GM21717 (cell line): ENCODE measurements at regions not wholly inside any gene's neighbourhood (a gene's known extent, or its start where the extent isn't known, plus 50 kb on each side); places are given as distances from the start of the nearest gene placed in this dataset.

Source experiments
- ATAC-seq: cut with Tn5 transposase; IDR thresholded peaks from one replicate; pipeline ENCODE4 v1.9.1; 2021; ENCODE audit warnings: mild to moderate bottlenecking, moderate library complexity; ENCODE audit not compliant: unreplicated experiment

GRCh38 chr15:36329592-36329991, 249.8 kb upstream of the CDIN1 start:
- ATAC-seq, result no peak

DNA sequence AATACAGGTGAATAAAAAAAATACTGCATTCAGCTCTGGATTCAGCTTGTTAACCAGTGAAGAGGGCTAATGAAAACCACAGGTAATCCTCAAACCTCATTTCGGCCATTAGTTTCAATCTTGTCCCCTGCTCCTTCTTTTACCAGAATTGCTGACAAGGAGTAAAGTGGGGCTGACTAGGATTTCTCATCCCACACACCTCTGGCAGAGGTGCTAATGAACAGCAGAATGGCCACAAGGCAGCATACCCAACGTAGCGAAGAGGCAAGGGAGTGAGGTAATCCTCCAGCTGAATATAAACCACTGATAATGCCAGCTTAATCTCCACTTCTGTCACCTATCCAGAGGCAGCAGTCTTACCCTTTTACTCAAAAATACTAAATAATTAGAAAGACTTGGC, 248.8 kb upstream of the CDIN1 start:
- no peak for ATAC-seq

GRCh38 chr15:36331531-36332275, 247.7 kb upstream of the CDIN1 start:
- no peak for ATAC-seq

- ATAC-seq, result no peak
These were observed 247.1 kb upstream of the CDIN1 start for GRCh38 chr15:36332301-36332700.

DNA sequence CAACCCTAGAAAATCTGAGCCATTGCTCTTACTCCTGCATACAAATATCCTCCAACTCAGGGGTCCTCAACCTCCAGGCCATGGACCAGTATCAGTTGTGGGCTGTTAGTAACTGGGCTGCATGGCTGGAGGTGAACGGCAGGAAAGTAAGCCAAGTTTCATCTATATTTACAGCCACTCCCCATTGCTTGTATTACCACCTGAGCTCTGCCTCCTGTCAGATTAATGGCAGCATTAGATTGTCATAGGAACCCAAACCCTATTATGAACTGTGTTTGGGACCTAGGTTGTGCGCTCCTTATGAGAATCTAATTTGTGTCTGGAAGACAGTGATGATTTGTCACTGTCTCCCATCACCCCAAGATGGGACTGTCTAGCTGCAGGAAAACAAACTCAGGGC, 246.5 kb upstream of the CDIN1 start:
- no peak for ATAC-seq

GRCh38 chr15:36334059-36334458, 245.4 kb upstream of the CDIN1 start:
- no peak for ATAC-seq

DNA sequence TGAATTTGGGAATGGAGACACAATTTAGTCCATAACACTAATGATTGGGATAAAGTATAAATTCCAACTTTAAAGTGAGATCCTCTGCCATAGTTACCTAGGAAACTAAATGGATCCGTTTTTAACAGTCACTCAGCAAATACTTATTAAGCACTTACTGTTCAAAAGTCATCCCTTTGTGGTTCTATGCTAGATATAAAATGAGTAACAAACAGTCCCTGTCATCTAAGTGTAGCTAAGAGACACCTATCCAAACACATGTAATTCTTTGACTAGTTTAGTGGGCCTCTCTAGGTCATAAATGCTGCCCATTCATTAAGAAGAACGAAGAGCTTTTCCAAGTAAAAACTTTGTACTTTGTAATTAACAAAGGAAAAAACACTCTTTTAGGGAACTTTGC, 244.2 kb upstream of the CDIN1 start:
- ATAC-seq, result no peak

DNA sequence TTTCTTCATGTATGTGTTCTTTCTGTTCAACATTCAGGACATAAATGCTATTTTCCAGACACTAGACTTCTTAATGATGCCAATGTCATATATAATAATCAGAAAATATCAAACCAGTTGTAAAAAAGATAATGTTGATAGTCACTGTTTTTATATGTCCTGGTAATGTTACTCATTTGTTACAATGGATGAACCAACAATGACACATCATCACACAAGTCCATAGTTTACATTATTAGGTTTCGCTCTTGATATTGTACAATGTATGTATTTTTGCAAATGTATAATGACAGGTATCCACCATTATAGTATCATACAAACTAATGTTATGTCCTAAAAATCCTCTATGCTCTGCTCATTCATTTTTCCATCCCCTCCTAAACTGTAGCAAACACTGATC, 243.8 kb upstream of the CDIN1 start:
- ATAC-seq, result no peak

GRCh38 chr15:36344887-36345286, 234.5 kb upstream of the CDIN1 start:
- ATAC-seq, result no peak

GRCh38 chr15:36347272-36347858, 232.1 kb upstream of the CDIN1 start:
- ATAC-seq, result no peak

DNA sequence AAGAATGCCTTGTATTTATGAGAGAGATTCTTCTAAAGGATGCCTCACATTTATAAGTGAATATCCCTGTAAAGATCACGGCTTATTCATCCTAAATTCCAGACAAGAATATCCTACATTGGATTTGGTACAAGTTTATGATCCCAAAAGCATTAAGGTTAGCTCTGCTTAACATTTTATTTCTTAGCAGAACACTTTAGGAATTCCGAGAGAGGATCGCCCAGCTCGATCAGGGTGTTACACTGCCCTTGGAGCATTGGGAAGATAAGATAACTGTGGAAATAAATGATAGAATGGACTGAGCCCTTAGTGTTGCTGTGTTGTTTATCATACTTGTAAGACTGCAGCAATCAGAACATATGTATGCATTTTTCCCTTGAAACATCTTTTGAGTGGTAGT, 223.0 kb upstream of the CDIN1 start:
- ATAC-seq, result no peak

DNA sequence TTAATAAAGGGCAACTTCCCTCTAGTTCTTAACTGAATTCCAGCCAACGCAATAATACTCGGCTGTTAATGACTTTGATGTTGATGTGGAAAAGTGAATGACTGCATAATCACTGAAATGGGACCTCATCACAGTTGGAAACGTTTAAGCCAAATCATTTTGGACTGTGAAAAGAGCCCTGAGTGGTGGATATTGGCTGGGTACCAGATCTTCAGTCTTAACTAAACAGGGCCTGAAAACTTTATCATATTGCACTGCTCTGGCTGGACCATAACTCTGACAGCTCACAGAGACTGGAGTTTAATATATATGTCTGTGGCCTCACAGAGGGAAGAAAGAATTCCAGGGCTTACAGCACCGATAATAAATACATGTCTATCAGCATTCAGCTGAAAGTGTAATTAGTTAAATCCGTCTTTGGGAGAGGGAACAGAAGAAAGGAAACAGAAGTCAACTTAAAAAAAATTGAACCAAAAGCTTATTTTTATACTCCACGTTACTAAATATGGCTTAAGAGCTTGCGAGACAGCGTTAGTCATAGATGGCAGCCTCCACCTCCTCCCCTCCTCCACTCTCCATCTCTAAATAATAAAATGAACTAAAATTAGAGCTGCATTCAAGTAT, 222.3 kb upstream of the CDIN1 start:
- no peak for ATAC-seq

DNA sequence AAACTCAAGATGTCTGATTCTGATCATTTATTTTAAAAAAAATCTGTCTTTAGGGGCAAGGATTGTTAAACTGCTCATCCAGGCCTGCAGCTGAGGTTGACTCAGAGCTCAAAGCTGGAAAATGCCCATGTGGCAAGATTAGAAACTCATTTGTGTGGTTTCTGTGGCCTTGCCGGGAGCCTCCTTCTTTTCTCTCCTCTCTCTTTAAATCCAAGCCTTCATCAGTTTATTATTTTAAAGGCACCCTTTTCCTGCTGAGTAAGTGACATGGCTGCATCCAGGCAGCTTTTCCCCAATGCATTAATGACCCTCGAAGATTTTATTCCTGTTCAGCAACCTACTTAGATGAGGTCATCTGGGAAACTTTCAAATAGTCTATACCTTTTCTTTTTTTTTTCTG, 221.3 kb upstream of the CDIN1 start:
- no peak for ATAC-seq

DNA sequence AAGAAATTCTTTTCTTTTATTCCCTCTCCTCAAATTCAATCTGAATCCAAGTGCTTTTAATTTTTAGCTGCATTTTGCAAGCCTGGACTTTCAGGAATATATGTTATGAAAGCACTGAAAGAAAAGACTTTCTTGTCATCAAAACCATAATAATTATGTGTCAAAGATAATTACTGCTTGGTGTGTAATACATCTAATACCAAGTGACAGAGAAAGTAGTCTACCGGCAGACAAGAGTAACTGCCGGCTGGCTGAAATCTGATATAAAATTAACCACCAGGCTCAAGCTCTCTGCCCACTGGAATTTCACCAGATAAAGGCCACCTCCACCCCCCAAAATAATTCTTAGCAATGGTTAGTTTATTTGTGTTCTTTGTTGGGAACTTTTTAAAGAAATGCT, 220.9 kb upstream of the CDIN1 start:
- ATAC-seq, result no peak

- no peak for ATAC-seq
These were observed 220.1 kb upstream of the CDIN1 start for GRCh38 chr15:36359286-36359685.

DNA sequence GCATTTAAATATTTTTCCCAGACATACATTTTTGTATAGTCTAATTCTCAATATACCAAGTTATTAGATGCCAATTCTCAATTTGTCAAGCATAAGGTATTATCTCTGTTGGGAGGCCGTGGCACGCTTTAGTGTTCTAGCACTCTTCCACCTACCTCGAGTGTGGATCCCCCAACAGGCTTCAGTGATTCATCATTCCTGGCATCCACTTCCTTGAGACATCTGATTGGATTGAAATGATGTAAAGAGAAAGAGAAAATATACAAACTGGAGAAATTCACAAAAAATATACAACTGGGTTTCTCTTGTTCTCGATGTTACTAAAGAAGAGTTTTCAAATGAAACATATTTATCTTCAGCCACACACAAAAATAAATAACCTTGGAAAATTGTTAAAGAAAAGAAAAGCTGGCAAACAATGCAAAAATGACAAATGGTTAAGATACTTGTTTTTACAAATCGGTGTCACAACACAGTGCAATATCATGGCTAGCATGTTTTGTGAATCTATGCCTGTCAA, 218.0 kb upstream of the CDIN1 start:
- ATAC-seq, result no peak

GRCh38 chr15:36362509-36362915, 216.9 kb upstream of the CDIN1 start:
- ATAC-seq, result no peak

DNA sequence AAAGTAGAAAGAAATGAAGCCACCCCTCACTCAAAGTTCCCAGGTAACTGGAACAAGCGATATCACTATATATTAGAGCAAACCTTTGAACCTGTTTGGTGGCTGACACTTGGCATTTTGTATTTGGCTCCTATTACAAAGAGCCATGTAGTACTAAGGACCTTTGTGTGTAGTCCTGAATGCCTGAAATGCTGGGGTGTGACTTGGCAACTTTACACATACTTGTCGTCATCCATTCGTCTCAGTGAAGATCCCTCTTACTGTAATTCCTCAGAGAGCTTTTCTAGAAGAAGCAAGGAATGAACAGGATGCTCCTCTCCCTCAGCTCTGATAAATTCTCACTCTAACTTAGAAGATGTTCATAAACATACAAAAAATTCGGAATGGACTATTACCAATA, 216.1 kb upstream of the CDIN1 start:
- ATAC-seq, result no peak

- no peak for ATAC-seq
These were observed 215.0 kb upstream of the CDIN1 start for GRCh38 chr15:36364377-36364776.

GRCh38 chr15:36365963-36366362, 213.5 kb upstream of the CDIN1 start:
- ATAC-seq, result no peak

DNA sequence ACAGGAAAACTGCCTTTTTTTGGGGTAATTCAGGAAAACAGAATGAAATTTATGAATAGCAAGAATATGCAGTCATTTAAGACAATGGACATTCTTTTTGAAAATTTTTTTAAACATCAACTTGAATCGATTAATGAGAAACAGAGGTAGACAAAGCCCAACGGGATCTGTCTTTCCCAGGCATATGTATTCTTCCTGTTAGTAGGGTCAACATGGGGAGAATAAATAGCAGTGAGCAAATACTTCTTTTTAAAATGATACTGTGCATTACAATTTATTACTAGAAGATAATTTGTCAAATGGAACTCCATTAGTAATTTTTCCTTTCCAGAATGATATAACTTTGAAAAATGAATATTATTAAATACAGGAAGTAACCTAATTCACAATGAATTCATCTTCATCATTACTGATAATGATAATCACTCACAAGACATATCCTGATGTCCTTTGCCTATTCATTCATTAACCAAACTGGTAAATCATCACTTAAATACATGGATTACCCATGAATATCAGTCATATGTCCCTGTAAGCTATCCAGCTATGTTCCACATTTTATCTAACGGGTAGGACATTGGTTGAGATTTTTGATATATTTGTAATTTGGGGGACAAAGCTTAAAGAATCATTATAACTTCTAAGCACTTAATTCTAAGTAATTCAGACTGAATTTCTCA, 209.2 kb upstream of the CDIN1 start:
- no peak for ATAC-seq

DNA sequence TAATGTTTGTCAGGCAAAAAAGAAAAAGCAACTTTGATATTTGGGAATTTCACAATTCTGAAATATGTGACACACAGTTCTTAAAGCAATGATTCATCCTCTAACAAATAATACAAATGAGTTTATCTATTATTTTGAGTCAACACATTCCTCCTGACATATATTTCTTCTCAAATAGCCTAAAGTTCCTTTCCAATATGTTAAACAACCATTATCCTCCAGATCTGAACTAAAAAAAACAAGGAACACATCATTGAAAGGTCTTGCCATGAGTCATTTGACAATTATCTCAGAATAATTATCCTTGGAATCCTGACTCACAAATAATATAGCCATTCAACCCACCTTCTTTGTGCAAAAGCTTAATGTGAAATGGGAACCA, 208.7 kb upstream of the CDIN1 start:
- ATAC-seq, result no peak
